ENCODE measurements at regions not wholly inside any gene's neighbourhood (a gene's known extent, or its start where the extent isn't known, plus 50 kb on each side); places are given as distances from the start of the nearest gene placed in this dataset.

DNA sequence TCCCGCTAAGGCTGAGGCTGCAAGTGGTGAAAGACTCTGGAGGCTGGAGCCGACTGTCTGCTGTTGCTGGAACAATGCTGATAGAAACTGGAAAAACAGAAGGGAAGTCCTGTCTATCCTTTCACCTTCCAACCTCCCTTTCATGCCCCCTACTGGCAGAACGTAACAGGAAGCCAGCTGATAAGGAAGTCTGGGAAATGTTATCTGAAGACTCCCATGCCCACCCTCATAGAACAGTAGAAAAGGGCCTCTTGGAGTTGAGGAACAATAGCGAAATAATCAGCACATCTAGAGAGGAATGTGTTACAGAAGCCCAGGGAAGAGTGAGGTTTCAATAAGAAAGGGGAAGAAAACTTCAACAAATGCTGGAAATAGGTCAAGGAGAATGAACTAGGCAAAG is 117.1 kb upstream of the DKK2 start:
- DNase-seq, result no peak

DNA sequence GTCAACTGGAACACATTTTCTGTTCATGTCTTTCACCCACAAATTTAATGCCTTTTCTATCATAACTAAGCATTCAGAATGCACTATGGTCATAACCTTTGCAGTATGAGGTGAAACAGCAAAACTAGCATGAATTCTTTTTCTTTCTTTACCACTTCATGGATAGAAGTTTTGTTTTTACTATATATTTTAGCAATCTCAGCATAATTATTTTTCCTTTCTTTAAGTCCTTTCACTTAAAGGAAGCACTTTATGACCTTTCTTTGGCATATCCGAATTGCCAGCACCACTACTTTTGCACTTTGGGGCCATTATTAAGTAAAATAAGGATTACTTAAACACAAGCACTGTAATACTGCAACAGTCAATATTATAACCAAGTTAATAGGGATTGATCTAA is 115.1 kb upstream of the DKK2 start:
- no peak for DNase-seq

DNA sequence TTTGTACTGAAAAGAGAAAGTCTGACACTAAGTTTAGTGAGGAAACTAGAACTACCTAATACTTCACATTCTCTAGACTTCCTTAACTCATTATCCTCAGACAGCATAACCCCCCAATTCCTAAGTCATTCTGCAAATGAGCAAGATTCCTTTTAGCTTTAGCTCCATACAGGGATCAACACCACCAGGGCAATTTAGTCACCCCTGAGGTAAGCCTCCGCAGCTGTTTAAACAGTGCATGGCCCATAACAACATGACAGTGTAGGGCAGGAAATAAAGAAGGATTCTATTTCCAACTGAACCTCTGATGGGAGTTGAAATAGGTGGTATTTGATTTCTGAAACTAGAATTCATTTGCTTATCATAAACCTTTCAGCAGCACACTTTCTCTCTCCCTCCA is 112.8 kb upstream of the DKK2 start:
- DNase-seq, result no peak

DNA sequence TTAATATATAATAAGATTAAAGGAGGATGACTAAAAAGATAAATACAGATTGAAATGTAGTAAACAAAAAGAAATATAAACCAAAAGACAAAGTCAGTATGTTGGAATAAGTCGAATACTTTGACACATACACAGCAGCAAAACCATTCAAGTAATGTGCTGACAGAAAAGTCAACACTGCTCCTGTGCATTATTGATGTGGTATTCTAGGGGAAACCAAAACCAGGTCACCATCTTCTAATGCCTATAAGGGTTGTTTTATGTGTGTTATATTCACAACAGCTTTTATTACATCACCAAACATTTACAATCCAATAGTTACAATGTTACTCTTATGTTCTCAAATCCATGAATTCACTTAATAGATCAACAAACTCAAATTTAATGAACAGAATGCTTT is 111.8 kb upstream of the DKK2 start:
- DNase-seq, result no peak

DNA sequence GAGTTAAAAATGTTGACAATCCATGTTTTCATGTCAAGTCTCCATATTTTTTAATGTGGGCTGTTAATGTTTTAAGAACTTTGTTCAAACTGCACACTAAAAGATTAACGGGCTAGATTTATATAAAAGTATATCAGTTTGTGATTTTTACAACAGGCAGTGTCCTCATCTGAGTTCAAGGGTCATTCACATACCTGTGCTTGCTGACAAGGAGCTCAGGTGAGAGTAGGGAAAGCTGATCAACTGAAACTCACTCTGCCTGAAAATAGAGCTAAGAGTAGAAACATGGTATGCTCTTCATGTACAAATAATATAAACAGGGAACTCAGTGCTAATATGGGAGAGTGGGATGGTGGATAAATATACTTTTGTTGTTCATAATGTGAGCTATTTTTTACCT is 102.3 kb upstream of the DKK2 start:
- DNase-seq, result no peak

DNA sequence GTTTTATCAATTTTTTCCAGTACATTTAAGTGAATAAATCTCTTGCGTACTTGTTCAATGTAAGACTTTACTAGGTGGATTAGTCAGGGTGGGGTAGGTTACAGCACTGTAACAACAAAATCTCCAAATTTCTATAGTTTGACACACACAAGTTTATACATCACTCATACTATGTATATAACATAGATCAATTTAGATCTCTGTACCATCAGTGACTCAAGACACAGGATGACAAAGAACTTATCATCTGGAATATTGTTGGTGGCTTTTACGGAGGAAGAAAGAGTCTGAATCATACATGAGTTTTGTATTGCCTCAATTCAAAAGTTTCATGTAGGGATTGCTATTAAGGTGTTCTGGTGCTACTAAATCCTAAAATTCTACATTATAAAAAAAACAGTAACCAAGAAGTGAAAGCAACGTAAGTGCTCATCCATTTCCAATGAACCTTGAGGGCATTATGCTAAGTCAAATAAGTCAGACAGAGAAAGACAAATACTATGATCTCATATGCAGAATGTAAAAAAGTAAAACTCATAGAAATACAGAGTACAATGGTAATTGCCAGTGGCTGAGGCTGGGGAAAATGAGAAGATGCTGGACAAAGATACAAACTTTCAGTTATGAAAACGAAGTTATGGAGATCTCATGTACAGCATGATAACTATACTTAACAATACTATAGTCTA is 98.0 kb upstream of the DKK2 start:
- no peak for DNase-seq

DNA sequence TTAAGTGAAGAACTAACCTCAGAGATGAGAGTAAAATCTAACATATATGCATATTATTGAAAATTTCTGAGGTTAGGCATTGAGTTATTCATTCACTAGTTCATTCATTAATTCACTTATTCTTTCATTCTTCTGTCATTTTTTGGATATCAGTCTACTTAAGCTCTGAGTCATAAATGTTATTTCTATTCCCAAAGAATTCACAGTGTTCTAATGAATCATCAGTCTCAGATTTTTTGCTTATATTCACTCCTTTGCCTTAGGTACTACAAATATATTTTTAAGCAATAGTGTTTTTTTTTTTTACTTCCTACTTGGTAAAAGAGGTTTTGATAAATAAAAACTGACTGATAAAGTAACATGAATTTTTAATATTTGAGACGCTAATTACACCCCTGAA is 95.2 kb upstream of the DKK2 start:
- no peak for DNase-seq

DNA sequence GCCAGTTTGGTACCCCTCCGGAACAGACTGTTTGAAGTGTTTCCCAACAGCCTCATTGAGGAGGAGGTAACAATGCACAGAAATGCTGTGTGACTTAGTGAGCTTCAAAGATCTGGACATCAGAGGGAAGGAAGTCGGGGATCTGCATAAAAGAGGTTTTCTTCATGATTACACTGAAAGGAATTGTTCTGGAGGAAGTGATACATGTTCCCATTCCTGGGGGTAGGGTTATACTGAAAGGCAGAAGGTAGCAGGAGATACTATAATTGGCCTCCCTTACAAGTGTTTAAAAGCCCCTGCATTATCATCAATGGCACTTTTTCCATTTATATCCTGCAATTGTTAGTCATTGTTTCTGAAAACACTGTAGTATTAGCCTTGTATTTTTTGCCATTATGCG is 94.0 kb upstream of the DKK2 start:
- no peak for DNase-seq

DNA sequence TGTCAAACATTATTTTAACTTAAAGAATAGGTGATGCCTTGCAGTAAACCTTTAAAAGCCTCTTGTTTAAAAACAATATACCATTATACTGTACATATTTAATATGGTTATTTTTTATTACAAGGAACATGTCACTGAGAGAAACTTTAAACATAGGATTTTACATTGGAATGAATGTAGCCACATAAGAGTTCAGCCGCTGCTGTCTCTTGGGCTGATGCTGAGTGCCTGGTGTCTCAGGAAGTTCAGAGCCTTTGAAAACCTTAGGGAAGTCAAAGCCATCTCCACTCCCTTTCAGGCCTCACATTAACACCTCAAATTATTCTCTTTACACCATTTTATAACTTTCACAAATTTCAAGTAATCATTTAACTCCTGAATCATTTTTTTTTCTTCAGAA is 93.5 kb upstream of the DKK2 start:
- DNase-seq, result no peak

DNA sequence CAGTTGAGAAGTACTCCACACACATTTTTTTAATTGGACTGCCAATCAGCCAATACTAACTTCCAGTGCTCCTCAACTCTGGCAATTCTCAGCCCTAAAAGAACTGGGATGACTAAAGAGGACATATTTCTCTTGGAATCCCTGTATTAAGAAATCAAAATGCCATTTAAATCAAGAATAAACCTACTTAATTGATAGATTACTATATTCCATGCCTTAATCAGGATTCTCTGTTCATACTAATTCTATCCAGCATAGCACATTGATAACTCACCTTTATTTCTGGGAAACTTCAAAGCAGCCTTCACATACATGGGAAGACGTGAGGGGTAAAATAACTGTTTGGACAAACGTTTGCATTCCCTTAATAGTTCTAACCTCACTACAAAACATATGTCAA is 93.0 kb upstream of the DKK2 start:
- DNase-seq, result no peak

DNA sequence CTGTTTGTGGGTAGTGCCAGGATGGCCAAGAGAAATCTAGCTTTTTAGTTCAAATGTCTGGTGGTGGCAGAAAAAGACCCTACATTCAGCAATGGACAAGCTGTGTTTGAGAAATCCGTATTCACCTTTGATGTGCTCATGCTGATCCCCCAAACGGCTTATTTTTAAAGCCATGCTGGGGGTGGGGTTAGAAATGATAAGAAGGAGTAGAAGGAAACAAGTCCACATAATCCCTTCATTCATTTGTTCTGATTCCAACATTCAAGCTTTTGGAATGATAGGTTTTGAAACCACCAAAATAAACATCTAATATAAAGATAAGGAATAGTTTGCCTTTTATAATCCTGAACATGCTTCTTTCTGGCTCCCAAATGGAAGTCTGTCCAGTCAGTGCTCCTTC is 92.0 kb upstream of the DKK2 start:
- DNase-seq, result no peak

DNA sequence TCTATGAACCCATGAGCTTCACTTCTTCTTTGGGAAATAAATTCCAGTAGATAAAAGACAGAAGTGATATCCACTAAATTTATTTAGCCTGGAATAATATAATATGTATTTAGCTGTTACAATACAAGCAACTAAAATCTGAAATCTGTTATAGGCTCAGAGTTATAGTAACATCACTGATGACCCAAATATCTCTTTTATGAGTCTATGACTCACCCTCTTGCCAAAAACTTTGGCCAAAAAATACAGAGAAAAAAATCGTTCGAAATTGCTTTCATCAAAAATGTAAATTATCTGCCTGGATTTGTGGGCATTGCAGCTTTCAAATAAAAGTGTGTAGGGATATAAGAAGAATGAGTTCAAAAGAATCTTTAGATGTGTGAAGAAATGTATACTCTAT is 89.4 kb upstream of the DKK2 start:
- DNase-seq, result no peak

DNA sequence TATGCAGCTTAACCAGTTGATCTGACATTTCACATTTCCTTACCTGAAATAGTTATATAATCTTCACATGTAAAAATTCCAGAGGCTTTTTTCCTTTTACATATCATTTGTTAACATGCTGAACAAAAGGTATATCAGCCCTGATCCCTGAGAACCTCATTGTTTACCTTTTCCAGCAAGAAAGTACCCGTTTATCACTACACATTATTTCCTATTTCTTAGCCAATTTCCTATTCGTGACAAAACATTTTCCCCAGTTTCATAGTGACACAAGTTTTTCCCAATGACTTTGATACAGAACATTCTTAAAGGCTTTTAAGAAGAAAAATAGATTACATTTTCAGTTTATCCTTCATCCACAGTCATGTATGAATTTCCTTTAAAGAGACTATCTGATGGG is 86.6 kb upstream of the DKK2 start:
- no peak for DNase-seq

DNA sequence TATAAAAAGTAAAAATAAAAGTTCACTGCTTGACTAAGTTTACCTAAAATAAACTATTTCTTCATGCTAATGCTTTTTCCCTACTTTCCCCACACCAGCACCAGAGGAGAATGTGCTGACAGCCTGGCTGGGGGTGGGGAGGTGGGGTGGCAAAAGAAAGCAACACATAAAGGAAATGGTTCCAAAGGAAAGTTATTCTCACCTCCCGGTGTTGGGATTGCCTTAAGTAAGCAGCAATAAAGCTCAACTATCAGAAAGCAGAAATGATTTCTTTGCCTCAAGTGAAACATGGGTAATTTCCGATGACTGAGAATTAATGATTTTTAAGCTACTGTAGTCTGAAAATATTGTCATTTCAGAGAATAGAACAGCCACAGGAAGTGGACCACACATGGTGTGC is 84.5 kb upstream of the DKK2 start:
- DNase-seq, result no peak

DNA sequence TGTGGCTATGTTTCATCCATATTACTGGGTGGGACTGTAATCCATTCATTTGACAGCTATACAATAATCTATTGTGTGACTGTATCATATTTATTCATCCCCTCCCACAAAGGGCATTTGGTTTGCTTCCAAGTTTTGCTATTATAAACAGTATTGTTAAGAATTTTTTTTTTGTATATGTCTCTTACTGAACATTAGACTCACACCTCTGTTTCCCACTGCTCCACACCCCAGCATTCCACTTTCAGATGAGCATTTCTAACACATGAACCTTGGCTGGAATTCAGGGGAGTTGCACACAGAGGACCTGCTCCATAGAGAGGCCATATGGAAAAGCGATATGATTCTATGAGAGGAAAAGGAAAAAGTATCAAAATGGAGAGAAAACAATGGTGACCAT is 81.6 kb upstream of the DKK2 start:
- no peak for DNase-seq

DNA sequence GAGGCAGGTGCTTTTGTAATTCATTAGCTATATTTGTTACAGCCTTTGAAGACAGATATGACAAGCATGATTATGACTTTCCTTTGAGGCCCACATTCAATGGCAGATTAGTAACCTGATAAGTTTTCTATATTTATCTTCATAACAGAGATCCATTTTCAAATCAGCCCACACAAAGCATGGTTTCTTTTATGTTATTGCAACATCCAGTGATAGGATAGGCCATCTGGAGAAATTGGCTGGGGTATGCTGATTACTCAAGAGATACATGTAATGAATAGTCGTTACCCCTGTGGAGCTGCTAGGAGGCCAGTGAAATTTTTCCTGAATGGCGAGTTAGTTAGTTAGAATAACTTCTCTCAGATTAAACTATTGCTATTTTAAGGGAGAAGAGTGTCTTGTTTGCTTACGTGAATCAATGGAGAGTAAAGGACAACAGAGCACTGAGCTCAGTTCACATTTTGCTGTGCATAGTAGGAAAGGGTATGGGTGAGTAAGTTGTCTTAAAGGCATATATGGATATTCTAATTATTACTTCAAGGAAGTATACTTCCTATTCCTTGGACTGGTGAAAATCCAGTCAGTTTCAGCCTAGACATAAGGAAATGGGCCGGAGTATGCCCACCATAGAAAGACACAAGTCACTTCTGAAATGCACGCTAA is 79.2 kb upstream of the DKK2 start:
- no peak for DNase-seq

DNA sequence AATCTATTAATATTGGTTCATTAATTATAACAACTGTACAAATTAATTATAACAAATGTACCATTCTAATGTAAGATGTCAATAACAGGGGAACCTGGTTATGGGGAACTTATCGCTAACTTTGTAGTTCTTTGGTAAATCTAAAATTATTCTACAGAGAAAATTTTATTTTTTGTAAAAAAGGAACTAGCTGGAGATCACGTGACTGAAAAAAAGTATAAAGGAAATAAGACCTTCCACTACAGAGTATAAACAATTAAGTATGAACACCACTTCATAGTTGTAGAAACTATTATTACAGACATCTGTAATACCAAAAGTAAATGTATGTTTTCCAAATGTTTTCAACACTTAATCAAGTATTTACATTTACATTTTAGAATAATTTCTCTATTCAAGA is 77.9 kb upstream of the DKK2 start:
- DNase-seq, result no peak

DNA sequence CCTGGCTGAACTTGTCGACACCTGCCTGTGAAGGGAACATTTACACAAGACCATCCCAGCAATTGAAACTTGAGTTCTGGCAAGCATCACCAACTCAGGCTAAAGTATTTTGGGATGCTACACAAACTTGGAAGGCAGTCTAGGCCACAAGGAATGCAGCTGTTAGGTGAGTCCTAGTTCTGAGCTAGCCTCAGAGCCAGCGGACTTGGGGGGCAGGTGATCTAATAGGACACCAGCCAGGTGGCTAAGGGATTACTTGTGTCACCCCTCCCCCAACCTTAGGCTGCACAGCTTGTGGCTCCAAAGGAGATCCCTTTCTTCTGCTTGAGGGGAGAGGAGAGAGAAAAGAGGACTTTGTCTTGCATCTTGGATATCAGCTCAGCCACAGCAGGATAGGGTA is 62.3 kb upstream of the DKK2 start:
- DNase-seq, result no peak

DNA sequence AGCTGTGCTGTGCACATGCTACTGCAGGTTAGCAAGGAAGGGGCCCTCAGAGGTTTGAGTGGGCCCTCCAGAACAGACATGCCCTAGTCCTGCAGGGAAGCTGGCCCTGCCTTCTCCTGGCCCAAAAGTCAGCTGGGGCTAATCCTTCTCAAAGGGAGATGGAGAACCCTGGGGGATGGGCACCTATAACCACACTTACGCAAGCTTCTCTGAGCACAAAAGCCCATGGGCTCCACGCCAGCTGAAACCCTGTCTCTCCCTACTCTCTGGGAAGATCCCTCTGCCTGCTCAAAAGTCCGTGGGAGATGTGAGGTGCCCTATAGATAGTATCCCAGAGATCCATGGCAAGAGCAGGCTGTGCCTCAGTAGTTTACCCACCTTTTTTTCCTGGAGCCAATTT is 58.9 kb upstream of the DKK2 start:
- DNase-seq, result no peak

DNA sequence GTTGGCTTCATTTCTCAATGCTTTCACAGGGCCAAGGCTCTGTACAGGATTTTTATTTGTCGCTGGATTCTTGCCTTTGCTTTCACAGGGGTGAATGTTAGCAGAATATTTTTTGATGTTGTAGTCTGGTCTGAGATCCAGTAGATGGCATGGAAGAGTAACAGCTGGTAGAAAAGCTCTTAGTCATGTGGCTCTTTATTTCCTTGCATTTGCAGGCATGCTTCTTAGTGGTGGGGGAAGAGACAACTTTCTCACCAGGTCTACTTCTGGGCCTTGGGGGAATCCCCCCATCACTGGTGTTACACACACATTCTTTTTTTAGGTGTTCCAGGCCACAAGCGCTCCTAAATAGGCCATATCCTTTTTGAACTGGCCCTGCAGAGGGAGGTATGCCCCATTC is 58.2 kb upstream of the DKK2 start:
- DNase-seq, result no peak
